NCI-H526 (cell line): ENCODE measurements at regions not wholly inside any gene's neighbourhood (a gene's known extent, or its start where the extent isn't known, plus 50 kb on each side); places are given as distances from the start of the nearest gene placed in this dataset.
"Not testable (repeated sequence)": the region's sequence is repeated elsewhere in the genome, so short reads cannot be mapped to it uniquely, and the experiment has no call there.

ENCODE experiments used
- DNase-seq, 2 experiments: peaks; one replicate each; lab custom pipeline; 2025; lab: John Stamatoyannopoulos, UW

DNA sequence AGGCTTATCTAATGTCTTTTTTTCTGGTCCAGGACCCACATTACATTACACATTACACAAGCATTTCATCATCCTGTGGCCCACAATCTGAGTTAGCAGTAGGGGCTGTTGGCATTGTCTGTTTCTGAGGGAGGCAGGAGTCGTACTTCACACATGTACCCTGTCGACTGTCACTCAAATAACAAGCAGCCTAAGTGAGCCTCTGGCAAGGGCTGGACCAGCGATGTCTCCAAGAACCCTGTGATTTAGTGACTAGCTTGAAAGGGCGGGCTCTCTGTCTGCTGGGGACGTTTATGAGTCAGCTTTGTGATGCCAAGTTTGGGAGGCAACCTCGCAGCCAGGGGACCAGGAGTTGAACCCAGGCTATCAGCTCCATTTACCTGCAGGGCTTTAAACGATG, 251.4 kb downstream of the HS3ST3B1 start:
- DNase-seq, result no peak

DNA sequence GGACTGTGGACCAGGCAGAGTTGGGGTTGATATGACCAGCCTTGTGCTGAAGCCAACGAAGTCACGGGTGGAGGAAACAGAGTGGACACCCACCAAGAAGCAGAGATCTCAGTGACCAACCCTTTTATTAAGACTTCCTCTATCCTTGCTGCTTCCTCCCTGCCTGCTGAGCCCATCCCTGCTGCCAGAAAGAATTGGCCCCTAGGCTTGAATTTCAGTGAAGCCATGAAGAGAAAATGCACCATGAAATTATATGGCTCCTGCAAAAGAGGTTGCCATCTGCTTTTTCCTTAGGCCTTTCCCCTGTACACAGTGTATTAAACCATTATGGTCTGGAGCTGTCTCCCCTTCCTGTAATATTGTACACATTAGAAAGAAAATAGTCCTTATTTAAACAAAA, 246.7 kb downstream of the HS3ST3B1 start:
- DNase-seq, result no peak

DNA sequence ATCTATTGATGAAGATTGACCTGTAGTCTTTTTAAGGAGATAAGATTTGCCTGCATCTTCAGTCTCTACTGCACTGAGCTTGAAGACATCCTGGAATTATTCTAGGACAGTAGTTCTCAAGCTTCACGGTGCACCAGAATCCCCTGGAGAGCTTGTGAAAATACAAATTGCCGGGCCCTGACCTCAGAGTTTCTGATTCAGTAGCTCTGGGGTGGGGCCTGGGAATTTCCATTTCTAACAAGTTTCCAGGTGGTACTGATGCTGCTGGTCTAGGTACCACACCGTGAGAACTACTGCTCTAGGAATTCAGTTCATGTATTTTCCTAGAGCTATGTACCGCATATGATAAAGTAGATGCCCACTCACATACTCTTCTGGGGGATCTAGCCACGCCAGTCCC, 246.1 kb downstream of the HS3ST3B1 start:
- DNase-seq, result no peak

DNA sequence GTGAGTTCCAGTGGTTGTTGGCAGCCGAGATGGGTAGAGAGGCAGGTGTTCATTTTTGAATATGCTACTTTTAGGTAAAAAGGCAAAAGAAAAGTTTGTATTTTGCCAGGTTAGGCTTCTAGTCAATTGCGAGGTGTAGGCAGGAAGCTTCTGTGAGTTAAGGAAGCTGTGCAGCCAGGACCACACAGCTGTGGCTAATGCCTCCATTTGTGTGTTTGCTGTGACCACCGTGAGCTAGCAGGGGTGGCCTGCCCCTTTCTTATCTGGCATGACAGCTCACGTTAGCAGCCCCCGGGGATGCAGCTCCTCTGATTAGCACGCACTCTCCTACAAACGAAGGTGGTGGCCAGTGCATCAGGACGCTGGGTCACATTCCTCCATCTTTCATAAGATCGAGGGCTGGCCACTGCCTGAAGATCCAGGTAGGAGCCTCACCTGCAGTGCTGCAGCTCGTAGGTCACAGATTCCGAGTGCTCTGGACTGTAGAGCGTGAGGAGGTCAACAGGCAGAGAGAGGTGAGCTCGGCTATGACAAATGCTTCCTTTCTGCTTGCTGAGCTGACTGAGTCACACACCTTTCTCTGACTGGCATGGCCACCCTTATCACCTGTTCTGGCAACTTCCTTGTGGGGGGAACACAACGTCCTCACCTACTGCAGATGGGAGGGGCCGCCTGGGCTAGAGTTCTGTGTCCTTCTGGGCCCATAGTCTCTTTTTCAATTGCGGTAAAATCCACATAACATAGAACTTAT, 244.4 kb downstream of the HS3ST3B1 start:
- no peak for DNase-seq

DNA sequence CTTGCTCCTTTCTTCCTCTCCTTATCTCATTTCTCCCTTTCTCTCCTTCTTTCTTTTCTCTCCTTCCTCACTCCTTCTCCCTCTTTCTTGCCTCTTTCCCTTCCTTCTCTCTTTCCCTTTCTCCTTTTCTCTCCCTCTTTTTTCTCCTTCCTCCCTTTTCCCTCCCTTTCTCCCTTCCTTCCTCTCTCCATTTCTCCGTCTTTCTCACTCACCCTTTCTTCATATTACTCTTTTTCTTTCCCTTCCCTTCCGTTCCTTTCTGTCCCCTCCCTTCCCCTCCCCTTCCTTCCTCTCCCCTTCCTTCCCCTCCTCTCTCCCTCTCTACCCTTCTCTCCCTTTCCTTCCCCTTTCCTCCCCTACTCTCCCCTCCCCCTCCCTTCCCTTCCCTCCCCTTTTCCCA, 240.8 kb downstream of the HS3ST3B1 start:
- no peak for DNase-seq

DNA sequence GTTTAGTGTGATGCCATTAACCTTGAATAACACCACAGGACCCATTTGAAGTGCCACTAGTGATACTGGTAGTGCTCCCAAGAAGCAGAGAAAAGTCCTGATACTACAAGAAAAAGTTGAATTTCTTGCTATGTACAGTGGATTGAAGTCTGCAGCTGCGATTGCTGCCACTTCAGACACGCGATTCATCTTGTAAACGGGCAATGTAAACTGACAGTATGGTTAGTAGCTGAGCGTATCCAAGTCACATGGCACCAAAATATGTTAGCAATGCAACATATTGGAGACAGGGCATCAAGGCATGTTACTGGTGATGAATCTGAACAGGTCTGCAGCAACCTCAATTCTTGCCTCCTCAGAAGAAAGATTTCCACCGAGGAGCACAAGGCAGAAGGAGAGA, 238.9 kb downstream of the HS3ST3B1 start:
- no peak for DNase-seq

DNA sequence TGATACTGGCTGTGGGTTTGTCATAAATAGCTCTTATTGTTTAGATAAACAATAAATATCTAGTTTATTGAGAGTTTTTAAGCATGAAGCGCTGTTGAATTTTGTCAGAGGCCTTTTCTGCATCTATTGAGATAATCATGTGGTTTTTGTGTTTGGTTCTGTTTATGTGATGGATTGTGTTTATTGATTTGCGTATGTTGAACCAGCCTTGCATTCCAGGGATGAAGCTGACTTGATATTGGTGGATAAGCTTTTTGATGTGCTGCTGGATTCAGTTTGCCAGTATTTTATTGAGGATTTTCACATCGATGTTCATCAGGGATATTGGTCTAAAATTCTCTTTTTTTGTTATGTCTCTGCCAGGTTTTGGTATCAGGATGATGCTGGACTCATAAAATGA, 231.4 kb downstream of the HS3ST3B1 start:
- not testable (repeated sequence) for DNase-seq

DNA sequence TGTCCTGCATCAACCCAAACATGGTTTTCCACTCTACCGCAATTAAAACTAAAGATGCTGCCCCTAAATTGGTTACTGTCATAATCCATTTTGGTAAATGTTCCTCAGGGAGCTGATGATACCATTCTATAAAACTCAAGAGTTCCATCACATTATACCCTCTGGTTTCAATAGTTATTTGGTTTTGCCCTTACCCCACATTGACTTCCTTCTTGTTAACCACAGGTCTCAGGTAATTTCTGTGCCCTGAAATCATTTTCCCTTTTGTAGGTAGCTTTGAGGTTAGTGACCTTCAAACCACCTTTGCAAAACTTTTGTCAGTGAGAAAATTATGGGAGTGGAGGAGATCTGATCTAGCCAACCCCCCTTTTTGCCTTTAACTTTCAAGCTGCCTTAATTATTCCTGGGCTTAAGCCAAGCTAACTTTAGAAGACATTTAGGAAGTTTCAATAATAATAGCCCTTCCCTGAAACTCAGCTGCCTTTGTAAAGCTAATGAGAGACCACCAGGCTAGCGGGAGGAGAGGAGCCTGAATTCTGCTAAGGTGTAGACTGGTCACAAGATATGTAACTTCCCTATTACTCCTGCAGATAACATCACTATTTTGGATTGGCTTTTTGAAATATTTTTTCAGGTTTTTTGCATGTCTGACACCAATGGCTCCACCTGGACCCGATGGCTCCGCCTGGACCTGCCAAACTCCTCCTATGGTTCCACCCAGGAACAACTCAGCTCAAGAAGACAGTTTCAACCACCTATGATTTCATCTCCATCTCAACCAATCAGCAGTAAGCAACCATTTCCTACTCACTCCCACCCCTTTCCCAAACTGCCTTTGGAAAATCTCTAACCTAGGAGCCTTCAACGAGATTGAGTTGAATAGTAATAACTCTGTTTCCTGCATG, 224.9 kb downstream of the HS3ST3B1 start:
- no peak for DNase-seq

DNA sequence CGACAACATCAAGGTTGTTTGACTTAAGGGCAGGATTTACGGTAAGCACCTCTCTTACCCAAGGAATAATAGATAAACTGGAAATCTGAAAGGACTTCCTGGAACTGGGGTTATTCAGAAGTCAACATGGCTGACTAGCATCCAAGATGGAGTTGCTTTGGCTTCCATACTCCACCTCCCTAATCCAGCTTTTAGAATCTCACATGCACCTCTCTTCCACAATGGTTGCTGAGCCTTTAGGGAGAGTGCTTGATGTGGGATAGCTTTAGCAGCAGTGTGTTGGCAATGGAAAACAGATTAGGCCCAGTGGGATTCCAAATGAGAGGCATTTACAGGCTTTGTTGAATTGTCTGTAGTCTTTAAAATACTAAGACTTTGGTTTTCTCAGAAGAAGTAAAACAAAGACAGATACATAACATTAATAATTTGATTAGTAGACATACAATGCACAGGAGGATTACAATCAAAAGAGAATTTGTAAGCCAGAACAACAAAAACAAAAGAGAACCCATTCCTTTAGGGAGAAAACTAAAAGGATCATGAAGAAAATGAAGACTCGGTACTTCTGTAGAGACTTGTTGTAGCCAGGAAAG, 222.0 kb downstream of the HS3ST3B1 start:
- DNase-seq, result no peak

DNA sequence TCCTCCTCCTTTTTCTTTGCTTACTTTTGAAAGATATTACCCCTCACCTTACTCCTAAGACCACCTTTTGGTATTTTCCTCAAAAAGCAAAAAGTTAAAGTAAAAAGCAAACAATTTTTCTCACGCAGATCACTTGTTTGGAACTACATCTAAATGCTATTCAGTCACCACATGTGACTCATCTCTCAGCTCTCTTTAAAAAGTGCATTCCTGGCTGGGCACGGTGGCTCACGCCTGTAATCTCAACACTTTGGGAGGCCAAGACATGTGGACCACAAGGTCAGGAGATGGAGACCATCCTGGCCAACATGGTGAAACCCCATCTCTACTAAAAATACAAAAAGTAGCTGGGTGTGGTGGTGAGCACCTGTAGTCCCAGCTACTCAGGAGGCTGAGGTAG, 218.0 kb downstream of the HS3ST3B1 start:
- not testable (repeated sequence) for DNase-seq

DNA sequence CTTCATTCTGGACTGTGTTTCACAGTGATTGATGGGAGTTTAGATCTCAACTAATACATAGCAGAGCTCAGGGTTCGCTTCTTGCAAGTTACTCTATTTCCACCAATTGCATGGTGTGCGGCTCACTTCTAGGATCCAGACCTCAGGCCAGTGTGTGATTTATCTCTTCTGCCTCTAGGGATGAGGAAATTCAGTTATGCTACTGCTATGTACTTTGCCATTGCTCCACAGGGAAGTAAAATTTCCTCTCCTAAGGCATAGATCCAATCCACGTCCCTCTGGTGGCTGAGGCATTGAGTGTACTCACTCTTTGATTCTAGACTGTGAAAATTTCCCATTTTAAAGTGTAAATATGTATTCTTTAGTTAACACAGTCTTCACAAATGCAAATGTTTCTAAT, 214.1 kb downstream of the HS3ST3B1 start:
- DNase-seq, result no peak

DNA sequence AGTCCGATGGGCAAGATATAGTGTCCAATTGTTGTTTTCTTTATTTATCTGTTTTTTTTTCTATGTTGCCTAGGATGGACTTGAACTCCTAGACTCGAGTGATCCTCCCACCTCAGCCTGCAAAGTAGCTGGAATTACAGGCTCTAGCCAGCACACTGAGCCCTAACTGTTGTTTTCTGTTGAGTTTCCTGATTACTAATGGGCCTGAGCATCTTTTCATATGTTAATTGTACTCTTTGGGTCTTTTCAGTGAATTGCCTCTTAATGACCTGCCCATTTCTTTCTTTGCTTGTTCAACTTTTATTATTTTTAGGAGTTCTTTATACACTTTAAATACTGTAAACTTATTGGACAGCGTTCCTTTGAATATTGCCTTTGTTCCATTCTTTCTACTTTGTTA, 213.0 kb downstream of the HS3ST3B1 start:
- DNase-seq, result no peak

DNA sequence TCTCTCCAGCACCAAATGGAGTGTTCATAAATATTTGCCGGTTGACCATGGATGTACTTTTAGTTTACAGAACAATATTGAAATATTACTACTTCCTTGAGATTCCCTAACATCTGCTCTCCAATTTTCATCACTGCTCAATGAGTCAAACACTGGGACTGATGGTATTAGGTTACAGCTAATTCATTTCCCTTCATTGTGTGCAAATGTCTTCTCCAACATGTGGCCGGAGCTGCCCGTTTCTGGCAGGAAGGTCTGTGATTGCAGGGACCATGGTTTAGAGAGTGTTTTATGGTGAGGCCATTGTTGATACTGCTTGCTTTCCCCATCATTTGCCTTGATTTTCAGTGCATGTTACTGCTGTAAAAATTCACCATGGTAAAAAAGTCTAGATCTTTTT, 209.3 kb downstream of the HS3ST3B1 start:
- DNase-seq, result no peak

DNA sequence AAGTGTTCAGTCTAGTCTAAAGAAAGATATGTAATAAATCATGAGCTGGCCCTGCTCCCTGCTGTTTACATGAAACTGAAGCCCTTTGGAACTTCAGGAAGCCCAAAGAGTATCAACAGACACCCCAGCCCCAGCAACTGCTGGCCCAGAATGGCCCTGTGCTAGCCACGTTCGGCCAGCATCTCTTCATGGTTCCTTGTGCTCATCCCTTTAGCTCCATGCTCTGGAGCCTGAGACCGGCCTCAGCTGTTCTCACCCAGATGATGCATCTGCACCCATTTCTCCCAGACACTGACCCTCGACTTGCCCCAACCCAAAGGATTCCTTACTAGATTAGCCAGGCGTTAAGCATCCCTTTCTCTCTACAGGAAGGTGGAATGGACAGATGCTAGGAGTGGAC, 207.3 kb downstream of the HS3ST3B1 start:
- DNase-seq, result no peak

DNA sequence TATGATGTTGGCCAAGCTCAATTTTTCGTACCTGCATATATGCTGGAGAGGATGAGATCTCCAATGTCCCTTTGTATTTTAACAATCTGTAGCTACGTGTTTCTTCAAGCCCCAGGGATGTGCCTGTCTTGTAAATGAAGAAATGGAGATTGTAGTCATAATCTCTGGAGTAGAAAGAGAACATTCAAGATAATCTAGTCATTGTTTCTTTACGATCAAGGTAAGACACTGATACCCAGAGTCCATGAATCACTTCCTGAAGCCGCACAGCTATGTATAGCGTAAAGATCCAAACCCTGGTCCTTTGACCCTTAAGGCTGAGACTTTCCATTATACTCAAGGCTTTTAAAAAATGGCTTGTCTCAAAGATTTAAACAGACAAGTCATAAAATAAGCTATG, 205.5 kb downstream of the HS3ST3B1 start:
- DNase-seq, result no peak

DNA sequence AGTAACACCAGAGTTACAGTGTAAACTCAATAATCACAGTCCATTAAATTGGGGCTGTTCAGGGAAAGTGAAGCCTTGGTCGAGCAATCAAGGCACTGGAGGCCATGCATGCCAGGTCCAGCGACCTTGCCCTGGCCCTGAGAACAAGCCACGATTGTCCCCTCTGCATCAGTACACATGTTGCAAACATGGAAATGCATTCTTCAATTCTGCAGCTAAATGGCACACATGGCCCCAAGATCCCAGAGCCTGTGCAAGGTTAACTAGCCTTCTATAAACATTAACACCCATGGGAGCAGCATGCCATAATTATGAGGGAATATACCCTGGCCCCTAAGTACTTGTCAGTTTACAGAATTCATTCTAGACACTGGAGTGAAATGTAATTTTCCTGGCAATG, 204.7 kb downstream of the HS3ST3B1 start:
- no peak for DNase-seq

DNA sequence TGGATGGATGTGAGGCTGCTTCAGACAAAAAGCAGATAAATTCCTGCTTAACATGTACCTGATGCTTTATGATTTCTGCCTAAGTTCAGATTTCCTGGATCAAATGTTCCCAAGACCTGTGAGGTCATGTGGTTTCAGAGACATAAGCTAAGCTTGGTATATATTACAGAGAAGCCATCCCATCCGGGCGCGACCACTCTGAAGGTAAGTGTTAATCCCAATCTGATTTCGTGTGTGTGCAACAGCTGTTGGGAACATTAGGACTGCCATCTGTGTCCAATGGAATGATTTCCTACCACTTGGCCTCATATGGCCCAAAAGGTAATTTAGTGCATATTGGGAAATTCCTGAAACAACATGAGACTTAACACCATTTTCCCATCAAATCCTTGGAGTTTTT, 199.1 kb downstream of the HS3ST3B1 start:
- no peak for DNase-seq

DNA sequence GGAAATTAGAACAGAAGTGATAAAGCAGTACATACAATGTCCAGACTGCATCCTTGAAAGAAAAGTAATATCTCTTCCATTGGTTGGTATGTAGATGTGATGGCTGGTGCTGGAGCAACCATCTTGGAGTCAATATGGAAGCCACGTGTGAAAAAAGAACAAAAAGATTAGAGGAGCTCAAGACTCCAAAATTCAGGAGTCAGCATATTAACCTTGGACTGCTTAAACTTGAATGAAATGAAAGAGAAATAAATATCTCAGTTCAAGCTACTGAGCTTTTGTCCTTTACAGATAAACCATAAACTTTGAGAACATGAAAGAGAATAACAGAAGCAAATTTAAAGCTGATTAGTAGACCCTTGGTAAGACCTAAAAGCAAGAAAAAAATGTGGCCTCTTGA, 197.9 kb downstream of the HS3ST3B1 start:
- DNase-seq, result no peak

DNA sequence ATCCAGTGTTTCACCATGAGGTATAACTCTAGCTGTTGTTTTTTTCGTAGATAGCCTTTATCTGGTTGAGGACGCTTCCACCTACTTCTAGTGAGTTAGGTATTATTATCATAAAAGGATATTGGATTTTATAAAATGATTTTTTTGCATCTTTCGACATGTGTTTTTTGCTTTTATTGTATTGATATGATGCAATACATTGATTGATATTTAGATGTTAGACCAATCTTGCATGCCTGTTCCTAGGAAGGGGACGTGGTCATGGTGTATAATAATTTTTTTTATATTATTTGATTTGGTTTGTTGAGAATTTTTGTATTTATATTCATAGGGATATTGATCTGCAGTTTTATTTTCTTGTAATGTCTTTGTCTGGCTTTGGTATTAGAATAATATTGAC, 193.3 kb downstream of the HS3ST3B1 start:
- DNase-seq, result no peak

DNA sequence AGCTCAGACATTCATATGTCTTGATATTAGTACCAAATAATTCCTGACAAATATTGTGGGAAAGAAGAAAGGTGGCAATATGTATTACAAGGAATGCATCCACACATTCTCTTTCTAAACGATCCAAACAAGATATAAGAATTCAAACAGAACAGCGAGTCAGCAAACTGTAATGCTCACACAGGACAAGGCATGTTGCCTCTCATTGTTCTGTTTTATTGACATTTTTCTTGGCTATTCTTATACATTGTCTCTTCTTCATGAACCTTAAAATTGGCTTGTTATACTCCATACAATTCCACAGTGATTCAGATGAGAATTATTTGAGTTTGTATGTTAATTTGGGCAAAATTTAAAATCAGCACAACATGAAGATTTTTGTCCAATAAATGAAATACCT, 189.1 kb downstream of the HS3ST3B1 start:
- no peak for DNase-seq

DNA sequence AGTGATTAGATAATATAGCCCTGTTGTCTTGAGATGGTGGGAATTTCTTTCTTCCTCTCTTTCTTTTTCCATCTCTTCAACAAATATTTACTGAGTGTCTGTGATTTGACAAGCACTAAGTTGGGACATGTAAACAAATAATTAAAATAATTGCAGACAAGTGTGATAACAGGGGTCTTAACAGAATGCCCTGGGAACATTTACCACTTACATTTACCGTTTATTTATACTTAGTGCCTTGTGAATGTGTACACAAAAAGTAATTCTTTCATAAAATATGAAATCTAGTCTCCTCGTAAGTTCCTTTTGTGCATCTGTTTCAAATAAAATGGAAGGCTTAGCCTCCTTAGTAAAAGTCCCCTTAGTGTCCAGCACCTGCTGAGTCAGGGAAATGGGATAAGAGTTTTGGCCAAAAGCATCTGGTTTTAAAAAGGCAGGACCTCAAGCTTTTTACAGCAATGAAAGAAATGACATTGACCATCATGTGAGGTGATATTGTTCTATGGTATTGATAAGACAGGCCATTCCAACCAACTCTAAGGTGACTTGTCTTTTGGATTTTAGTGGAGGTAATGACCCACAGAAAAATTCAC, 188.2 kb downstream of the HS3ST3B1 start:
- no peak for DNase-seq

DNA sequence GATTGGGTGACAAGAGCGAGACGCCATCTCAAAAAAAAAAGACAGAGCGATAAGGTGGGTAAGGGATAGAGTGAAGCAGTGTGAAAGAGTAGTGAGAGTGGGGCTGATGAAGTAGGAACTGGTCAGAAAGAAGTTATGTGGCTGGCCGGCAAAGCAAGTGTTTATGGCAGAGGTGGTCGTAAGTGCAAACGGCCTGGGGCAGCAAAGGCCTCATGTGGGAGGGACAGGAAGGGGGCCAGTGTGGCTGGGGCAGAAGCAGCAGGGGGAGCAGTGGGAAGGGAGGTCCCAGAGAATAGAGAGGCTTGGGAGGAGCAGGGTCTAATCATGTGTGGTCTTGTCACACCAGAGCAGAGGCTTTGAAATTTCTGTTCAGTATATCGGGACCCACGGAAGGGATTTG, 186.2 kb downstream of the HS3ST3B1 start:
- DNase-seq, result no peak

DNA sequence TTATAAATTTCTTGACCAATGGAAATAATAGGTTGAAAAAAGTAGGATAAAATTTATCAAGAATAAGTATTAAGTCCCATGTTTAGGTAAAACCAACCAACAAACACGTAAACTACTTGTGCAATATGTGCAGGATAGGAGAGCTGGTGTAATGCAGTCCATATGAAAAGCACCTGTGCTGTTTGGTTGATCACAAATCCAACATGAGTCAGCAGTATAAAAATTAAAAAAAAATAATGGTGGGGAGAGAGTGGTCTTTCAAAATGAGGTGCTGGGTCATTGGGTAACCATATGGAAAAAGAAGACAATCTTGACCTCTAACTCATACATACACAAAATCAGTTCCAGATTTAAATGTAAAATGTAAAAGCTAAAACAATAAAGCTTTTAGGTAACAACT, 181.8 kb downstream of the HS3ST3B1 start:
- no peak for DNase-seq
